Amniotic stem cell (primary cell): ENCODE measurements at regions not wholly inside any gene's neighbourhood (a gene's known extent, or its start where the extent isn't known, plus 50 kb on each side); places are given as distances from the start of the nearest gene placed in this dataset.

Experiments used
- DNase-seq: peaks from one replicate; lab custom pipeline; 2025; lab: John Stamatoyannopoulos, UW

DNA sequence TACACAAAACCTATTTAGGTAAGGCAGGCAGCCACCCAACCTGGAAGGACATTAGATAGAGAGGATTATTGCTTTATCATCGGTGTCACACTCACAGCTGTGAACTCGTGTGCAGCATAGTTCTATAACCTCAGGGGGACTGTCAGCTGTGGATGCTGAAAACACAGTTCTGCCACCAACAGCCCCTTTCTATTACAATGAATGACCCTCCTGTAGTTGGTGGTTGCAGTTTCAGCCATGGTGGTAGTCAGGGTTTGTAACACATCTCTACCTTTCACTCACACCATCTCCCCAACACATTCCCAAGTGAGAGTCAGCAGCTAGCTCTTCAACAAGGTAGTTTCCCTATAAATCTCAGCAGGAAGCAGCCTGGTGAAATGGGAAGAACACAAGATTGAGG is 136.8 kb downstream of the ZC3H11B start:
- DNase-seq: no peak

DNA sequence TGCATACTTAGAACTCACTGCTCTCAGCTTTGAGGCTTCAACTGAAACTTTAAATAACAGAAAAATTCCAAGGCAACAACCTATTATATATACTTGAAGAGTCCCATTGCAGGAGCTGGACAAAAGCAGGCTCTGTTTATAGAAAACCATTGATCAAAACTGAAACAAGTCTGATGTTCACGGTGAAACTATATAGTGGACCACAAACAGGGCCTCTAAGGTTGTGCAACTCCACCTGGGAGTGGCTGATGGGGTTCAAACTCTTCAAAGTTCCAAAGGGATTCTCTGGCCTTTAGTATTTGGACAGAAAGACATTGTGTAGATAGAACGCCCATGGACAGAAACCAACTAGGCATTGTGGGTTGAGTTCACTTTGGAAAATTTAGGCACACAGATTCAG is 140.3 kb downstream of the ZC3H11B start:
- no peak for DNase-seq

- DNase-seq: no peak
Measured at GRCh38 chr1:219467524-219467923, 145.4 kb downstream of the ZC3H11B start.

- no peak for DNase-seq
Measured at GRCh38 chr1:219466766-219467165, 146.1 kb downstream of the ZC3H11B start.

- DNase-seq: no peak
Measured at GRCh38 chr1:219465212-219466093, 147.5 kb downstream of the ZC3H11B start.

DNA sequence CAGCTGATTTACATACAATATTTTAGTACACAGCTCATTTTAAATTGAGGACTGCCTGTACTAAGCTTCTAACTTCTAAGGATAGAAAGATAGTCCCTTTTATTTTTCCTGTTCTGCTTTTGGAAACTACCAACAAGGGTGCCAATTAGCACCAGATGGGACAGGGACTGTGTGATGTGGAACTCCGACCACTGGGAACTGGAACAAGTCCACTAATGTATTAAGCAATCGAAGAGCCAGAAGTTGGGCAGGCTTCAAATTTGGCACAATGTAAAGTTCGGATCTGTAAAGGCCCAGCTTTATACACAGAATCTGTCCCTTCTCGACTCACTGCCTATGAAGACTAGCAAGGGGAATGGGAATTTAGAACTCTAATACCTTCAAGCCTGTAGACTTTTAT is 149.3 kb downstream of the ZC3H11B start:
- no peak for DNase-seq

DNA sequence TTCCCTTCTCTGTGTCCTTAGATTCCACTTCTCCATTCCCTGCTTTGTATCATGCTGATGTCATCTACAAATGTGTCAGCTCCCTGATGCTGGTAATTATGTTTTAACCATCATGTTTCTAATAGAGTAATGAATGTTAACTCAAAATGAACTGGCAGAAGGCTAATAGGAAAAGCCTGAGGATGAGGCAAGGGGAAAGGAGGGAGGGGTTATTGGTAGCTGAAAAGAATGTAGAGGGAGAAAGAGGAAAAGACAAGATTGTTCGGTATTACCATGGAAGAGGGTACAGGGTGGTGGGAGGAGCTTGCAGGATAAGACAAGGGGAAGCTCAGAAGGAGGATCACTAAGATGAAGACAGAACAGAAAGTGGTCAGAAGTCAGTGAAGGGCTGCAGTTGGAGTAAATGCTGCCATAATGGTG is 150.9 kb downstream of the ZC3H11B start:
- no peak for DNase-seq

DNA sequence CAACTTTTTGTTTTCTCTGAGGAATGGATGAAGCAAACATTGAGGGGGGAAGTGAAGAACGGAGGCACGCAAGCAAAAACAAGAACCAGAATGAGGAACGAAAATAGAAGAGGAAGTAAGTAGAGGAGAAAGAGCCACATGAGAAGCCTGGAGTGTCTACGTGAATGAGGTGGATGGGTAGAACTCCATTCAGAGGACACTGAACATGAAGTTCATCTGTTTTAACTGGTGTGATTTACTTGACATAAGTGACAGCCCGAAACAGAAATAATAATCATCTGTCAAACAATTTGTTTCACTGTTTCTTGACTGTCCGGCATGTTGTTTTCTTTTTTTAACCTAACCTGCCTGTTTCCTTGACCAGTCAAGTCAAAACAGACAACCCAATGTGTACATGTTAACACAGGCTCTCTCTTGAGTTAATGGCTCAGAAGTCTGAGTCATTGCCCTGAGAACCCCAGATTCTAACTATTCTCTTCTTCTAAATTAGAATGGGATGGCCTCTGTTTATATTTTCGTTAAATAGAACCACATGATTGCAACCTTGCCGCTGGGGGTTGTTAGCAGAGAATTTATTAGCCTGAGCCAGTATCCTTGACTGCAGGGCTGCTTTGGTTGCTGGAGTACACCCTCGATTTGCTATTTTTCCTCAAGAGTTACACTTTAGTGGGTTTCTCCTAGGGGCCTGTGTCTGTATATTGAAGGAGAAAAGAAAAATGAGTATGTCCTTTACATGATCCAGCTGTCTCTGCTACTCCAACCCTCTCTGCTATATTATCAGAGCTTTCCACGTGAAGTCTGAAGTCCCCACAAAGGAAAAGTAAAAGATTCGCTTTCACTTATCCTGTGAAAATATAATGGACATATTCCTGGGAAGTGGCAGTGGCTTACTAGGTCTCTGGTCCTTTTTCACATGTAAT is 151.7 kb downstream of the ZC3H11B start:
- DNase-seq: no peak

DNA sequence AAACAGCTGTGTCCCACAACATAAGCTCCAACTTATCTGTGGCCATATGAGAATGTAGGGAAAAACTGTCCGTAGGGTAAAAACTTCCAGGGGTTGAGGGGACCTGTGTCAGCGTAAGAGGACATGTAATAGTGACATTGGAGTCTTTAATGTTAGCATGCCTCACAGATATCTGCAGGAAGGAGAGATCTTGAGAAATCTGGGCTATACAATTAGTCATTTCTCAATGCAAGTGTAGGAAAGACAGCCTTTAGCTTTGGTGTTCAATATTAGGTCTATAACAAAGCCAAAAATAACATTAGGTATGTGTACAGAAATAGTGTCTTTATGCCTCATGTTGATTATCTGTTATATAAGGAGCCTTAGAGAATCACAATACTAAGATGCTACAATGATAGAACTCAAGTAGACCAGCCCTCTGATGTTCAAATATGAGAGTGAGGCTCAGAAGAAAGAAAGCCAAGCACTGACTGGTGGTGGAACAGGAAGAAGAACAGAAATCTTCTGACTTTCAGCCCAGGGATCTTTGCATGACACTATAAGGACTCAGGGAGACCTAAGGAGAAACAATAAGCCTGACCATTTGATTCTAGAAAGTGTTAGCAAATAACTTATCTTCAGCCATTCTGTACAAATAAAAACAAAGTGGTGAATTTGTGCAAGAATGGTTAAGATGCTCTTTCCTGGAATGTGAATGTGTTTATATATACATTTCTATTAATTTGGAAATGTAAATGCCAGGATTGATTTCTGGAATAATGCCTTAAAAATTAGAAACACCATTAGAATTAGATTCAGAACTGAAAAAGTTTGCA is 152.6 kb downstream of the ZC3H11B start:
- no peak for DNase-seq

- no peak for DNase-seq
Measured at GRCh38 chr1:219459351-219460080, 153.4 kb downstream of the ZC3H11B start.

- DNase-seq: no peak
Measured at GRCh38 chr1:219446288-219446687, 166.6 kb downstream of the ZC3H11B start.

GRCh38 chr1:219445864-219446263 is 167.0 kb downstream of the ZC3H11B start:
- no peak for DNase-seq

DNA sequence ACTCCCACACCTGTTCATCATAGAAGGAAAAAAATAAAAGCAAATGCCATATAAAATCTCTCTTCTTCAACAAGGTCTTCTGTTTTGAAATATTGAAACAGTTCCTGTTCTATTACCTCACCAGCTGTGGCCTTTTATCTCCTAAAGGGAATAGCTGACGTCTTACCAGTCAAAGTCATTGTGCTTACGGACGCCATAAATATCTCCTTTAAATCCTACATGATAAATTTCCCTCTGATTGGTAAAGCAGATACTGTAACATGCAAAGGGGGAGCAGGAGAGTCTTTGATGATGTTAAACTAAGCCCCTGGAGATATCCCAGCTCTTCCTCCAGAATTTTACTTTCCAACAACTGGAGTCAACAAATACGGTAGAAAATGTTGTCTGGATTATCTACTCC is 168.4 kb downstream of the ZC3H11B start:
- DNase-seq: no peak

DNA sequence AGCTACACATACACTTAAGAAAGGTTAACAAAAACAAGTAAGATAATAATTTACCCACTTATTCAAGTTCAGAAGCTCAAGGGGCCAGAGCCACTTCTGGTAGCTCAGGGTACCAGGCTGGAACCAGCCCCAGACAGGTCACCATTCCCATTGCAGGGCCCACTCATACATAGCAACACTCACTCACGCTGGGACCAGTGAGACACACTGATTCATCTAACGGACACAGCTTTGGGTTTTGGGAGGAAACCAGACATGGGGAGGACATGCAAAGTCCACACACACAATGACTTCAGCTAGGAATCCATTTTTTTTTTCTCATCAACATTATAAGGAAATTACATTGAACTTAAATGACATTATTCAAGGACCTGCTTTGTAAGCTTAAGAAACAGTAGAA is 169.1 kb downstream of the ZC3H11B start:
- DNase-seq: no peak

GRCh38 chr1:219442611-219443061 is 170.3 kb downstream of the ZC3H11B start:
- no peak for DNase-seq

- no peak for DNase-seq
Measured at GRCh38 chr1:219441884-219442283, 171.0 kb downstream of the ZC3H11B start.

DNA sequence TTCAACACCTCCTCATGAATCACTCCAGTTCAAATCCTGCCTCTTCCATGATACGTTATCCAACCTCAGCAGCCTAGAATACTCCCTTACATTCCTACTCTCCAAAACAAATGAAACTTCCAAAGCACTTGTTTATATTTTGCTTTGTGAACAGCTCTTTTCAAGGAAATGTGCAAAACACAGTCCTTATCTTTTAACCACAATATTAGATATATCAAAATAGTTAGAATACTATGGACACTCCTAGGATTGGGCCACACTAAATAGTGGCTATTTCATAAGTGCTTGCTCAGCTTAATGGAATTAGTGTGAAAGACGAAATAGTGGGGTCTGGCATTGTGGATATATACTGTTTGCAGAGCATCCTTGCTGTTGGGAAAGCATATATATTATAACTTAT is 173.5 kb downstream of the ZC3H11B start:
- DNase-seq: no peak

GRCh38 chr1:219438386-219438785 is 174.5 kb downstream of the ZC3H11B start:
- no peak for DNase-seq

DNA sequence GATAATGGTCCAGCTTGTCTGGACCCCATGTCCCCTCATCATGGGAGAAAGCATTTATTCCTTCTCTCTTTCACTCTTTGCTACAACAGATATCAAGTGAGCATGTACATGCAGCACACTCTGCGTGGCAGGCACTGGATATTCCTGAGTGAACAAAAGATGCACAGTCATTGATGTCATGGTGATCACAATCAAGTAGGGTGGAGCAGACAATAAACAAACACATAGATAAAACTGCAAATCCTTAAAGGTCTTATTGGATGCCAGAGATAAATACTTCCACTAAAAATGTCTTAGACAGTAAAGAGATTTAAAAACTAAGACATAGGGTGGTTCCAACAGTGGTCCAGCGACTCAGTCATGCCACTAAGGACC is 178.0 kb downstream of the ZC3H11B start:
- no peak for DNase-seq

- DNase-seq: no peak
Measured at GRCh38 chr1:219434285-219434922, 178.5 kb downstream of the ZC3H11B start.
